ENCODE measurements at regions not wholly inside any gene's neighbourhood (a gene's known extent, or its start where the extent isn't known, plus 50 kb on each side); places are given as distances from the start of the nearest gene placed in this dataset.
"Not testable (repeated sequence)": the region's sequence is repeated elsewhere in the genome, so short reads cannot be mapped to it uniquely, and the experiment has no call there.

DNA sequence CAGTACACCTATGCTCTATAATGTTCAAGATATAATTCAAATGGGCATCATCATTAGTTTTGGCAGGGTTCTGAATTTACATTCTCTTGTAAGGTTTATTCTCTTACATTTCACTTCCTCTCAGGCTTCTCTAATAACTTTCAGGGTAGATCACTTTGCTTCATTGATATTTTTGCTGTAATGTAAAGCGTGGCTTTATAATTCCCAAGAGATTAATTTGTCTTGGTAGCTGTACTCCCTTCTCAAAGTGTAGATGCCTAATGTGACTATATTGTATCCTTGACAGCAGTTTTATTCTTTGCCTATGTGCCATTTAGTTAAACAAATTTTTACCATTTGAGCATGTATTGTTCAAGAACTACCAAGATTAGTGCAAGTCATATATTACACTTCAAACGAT lies 889.1 kb downstream of the TAF11L14 start:
- ATAC-seq (ENCODE audit: insufficient number of reproducible peaks, low FRiP score, low read depth) (no peak), DNase-seq (ENCODE audit: low spot score) (no peak)
- Histone ChIP-seq H3K4me3 (no peak overlapping the region), H3K36me3 (no peaks in the 10 kb centered on the region), H3K27ac (no peak overlapping the region), H3K4me1 (ENCODE audit: control insufficient read depth in 1 of 2, low read depth in 2 of 2) (no peaks in the 10 kb centered on the region), H3K9me3 (no peaks in the 10 kb centered on the region), H3K27me3 (replicated peaks; ENCODE audit: insufficient read depth) (no peaks in the 10 kb centered on the region)
- TF ChIP-seq, protein P1, sequence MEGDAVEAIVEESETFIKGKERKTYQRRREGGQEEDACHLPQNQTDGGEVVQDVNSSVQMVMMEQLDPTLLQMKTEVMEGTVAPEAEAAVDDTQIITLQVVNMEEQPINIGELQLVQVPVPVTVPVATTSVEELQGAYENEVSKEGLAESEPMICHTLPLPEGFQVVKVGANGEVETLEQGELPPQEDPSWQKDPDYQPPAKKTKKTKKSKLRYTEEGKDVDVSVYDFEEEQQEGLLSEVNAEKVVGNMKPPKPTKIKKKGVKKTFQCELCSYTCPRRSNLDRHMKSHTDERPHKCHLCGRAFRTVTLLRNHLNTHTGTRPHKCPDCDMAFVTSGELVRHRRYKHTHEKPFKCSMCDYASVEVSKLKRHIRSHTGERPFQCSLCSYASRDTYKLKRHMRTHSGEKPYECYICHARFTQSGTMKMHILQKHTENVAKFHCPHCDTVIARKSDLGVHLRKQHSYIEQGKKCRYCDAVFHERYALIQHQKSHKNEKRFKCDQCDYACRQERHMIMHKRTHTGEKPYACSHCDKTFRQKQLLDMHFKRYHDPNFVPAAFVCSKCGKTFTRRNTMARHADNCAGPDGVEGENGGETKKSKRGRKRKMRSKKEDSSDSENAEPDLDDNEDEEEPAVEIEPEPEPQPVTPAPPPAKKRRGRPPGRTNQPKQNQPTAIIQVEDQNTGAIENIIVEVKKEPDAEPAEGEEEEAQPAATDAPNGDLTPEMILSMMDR (IDR thresholded peaks at IDR 0.05), result no peak

DNA sequence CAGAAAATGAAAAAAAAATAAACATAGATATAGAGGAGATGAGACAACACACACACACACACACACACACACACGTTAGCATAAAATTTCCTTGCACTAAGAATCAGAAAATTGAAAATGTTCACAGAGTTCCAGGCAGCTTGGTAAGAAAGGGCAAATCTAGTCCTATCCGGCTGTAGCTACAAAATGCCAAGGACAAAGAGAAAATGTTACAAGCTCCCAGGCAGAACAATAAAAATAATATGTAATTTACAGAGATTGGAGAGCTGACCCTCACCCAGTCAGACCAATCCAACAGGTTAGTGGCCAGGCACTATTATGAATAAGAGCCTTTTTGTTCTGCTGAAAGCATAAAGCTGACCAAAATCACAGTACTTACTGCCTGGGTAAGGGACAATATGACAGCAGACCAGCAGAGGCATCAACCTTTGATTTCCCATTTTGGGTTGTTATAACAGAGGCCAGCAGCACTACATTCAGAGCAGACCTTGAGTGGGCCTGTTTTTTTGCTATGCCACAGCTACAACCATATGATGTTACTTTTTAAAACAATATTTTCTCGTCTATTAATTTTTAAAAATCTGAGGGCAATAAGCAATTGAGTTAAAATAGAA lies 892.6 kb downstream of the TAF11L14 start:
- ATAC-seq (ENCODE audit: insufficient number of reproducible peaks, low FRiP score, low read depth) (no peak), DNase-seq (ENCODE audit: low spot score) (no peak)
- Histone ChIP-seq H3K36me3 (no peaks in the 10 kb centered on the region), H3K27ac (no peak overlapping the region), H3K9me3 (no peaks in the 10 kb centered on the region), H3K4me3 (no peak overlapping the region), H3K27me3 (replicated peaks; ENCODE audit: insufficient read depth) (no peaks in the 10 kb centered on the region), H3K4me1 (ENCODE audit: control insufficient read depth in 1 of 2, low read depth in 2 of 2) (no peaks in the 10 kb centered on the region)
- TF ChIP-seq, protein P1 (IDR thresholded peaks at IDR 0.05), result no peak

DNA sequence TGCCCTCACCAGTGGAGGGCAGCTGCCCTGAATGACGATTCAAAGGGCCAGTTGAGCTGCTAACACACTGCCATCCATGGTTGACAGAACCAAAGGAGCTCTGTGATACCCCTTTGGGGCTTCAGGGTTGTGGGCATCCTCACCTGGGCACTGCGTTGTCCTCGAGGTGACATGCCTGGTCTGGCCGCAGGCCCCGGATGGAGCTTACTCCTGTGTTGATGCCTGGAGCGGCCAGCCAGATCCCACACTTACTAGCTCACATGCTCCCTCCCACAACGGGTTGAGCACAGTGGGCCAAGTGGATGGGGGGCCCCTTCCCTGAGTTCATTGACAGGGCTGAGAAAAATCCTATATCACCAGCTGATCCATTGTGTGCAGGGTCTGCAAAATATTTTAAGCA lies 898.9 kb downstream of the TAF11L14 start:
- no peaks in the 10 kb centered on the region for H3K36me3 ChIP-seq
- TF ChIP-seq, protein P1 (IDR thresholded peaks at IDR 0.05), result no peak
- H3K9me3 ChIP-seq, result no peaks in the 10 kb centered on the region
- no peak for ATAC-seq (ENCODE audit: insufficient number of reproducible peaks, low FRiP score, low read depth)
- no peaks in the 10 kb centered on the region for H3K27me3 ChIP-seq (replicated peaks; ENCODE audit: insufficient read depth)
- H3K27ac ChIP-seq, result no peak overlapping the region
- H3K4me3 ChIP-seq, result no peak overlapping the region
- no peak for DNase-seq (ENCODE audit: low spot score)
- no peaks in the 10 kb centered on the region for H3K4me1 ChIP-seq (ENCODE audit: control insufficient read depth in 1 of 2, low read depth in 2 of 2)

DNA sequence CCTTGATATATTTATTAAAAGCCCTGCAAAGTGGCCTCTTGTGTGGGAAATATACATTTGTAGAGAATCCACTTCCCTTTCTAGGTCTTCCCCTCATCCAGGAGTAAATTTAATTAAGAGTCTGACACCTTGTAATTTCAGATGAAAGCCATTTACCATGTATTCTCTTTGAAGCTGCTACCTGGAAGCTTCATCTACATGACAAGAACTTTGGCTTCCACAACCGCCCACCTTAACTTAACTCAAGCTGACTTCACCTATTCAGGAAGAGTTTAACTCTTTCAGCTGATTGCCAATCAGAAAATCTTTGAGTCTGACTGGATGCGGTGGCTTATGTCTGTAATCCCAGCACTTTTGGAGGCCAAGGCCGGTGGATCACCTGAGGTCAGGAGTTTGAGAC lies 899.9 kb downstream of the TAF11L14 start:
- Histone ChIP-seq H3K27me3 (replicated peaks; ENCODE audit: insufficient read depth) (no peaks in the 10 kb centered on the region), H3K27ac (no peak overlapping the region), H3K36me3 (no peaks in the 10 kb centered on the region), H3K9me3 (no peaks in the 10 kb centered on the region), H3K4me1 (ENCODE audit: control insufficient read depth in 1 of 2, low read depth in 2 of 2) (no peaks in the 10 kb centered on the region), H3K4me3 (no peak overlapping the region)
- ATAC-seq (ENCODE audit: insufficient number of reproducible peaks, low FRiP score, low read depth), result no peak
- TF ChIP-seq, protein P1 (IDR thresholded peaks at IDR 0.05), result no peak
- no peak for DNase-seq (ENCODE audit: low spot score)

DNA sequence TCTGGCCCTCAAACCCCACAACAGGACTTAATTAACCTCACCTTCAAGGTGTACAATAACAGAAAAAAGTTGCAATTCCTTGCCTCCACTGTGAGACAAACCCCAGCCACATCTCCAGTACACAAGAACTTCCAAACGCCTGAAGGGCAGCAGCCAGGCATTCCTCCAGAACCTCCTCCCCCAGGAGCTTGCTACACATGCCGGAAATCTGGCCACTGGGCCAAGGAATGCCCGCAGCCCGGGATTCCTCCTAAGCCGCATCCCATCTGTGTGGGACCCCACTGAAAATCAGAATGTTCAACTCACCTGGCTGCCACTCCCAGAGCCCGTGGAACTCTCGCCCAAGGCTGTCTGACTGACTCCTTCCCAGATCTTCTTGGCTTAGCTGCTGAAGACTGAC lies 901.5 kb downstream of the TAF11L14 start:
- H3K4me1 ChIP-seq (ENCODE audit: control insufficient read depth in 1 of 2, low read depth in 2 of 2); H3K27ac ChIP-seq; ATAC-seq (ENCODE audit: insufficient number of reproducible peaks, low FRiP score, low read depth); H3K9me3 ChIP-seq; H3K27me3 ChIP-seq (replicated peaks; ENCODE audit: insufficient read depth); H3K36me3 ChIP-seq; H3K4me3 ChIP-seq; DNase-seq (ENCODE audit: low spot score): not testable (repeated sequence)

DNA sequence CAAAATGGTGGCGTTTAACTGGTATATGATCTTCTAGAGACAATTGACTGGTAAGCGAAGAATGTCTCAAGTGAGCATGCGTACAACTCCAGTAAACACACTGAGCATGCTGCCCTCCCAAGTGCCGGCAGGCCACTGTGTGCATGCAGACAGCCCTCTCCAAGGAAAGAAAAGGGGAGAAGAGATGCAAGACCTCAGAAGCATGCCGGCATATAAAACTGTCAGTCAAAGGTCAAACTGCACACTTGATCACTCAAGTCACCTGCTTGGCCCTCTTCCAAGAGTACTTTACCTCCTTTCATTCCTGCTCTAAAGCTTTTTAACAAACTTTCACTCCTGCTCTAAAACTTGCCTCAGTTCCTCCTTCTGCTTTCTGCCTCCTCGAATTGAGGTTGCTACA lies 910.2 kb downstream of the TAF11L14 start:
- H3K9me3 ChIP-seq, result no peaks in the 10 kb centered on the region
- H3K36me3 ChIP-seq, result no peaks in the 10 kb centered on the region
- no peaks in the 10 kb centered on the region for H3K4me1 ChIP-seq (ENCODE audit: control insufficient read depth in 1 of 2, low read depth in 2 of 2)
- no peak for DNase-seq (ENCODE audit: low spot score)
- TF ChIP-seq, protein P1 (IDR thresholded peaks at IDR 0.05), result no peak
- no peaks in the 10 kb centered on the region for H3K27me3 ChIP-seq (replicated peaks; ENCODE audit: insufficient read depth)
- ATAC-seq (ENCODE audit: insufficient number of reproducible peaks, low FRiP score, low read depth), result no peak
- no peak overlapping the region for H3K4me3 ChIP-seq
- H3K27ac ChIP-seq, result no peak overlapping the region
